C4-2B (cell line): ENCODE measurements at regions not wholly inside any gene's neighbourhood (a gene's known extent, or its start where the extent isn't known, plus 50 kb on each side); places are given as distances from the start of the nearest gene placed in this dataset.

Experiments used
- ZFX ChIP-seq: fragments of 450-650 bp; IDR thresholded peaks from 2 replicates; pipeline ENCODE4 v1.6.1; 2017
- TF ChIP-seq, protein P1 (sequence below): fragments of 450-650 bp; conservative IDR thresholded peaks from 2 replicates; pipeline ENCODE4 v1.5.1; 2017; ENCODE audit warnings: mild to moderate bottlenecking

- TF ChIP-seq, protein P1, sequence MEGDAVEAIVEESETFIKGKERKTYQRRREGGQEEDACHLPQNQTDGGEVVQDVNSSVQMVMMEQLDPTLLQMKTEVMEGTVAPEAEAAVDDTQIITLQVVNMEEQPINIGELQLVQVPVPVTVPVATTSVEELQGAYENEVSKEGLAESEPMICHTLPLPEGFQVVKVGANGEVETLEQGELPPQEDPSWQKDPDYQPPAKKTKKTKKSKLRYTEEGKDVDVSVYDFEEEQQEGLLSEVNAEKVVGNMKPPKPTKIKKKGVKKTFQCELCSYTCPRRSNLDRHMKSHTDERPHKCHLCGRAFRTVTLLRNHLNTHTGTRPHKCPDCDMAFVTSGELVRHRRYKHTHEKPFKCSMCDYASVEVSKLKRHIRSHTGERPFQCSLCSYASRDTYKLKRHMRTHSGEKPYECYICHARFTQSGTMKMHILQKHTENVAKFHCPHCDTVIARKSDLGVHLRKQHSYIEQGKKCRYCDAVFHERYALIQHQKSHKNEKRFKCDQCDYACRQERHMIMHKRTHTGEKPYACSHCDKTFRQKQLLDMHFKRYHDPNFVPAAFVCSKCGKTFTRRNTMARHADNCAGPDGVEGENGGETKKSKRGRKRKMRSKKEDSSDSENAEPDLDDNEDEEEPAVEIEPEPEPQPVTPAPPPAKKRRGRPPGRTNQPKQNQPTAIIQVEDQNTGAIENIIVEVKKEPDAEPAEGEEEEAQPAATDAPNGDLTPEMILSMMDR = no peak
- no peak for TF ChIP-seq ZFX
Measured at GRCh38 chr4:17092736-17093437, 194.4 kb upstream of the LDB2 start.
